HepG2 (cell line): ENCODE measurements at regions not wholly inside any gene's neighbourhood (a gene's known extent, or its start where the extent isn't known, plus 50 kb on each side); places are given as distances from the start of the nearest gene placed in this dataset.

Experiments used
- CC2D1A ChIP-seq: sonication (generic); formaldehyde crosslinking; IDR thresholded peaks from 2 replicates; pipeline ENCODE4 v1.8.1; 2023; ENCODE audit warnings: mild to moderate bottlenecking, missing genetic modification reagents
- CREM ChIP-seq, 2 experiments: sonication (generic) in 1 of 2; formaldehyde crosslinking in 1 of 2; IDR thresholded peaks; 2 replicates each; pipeline versions ENCODE4 v1.4.0 to v1.6.1; 2016 to 2020; ENCODE audit warnings: antibody characterized with exemption in 1 of 2, mild to moderate bottlenecking in 1 of 2, missing genetic modification reagents in 1 of 2
- DPF2 ChIP-seq: sonication (generic); formaldehyde crosslinking; IDR thresholded peaks from 2 replicates; pipeline ENCODE4 v1.4.0; 2020; ENCODE audit warnings: mild to moderate bottlenecking, low read depth, missing genetic modification reagents, borderline replicate concordance
- DR1 ChIP-seq: sonication (generic); formaldehyde crosslinking; IDR thresholded peaks from 2 replicates; pipeline ENCODE4 v1.8.0; 2021; ENCODE audit warnings: mild to moderate bottlenecking, missing genetic modification reagents, inconsistent platforms
- GATA4 ChIP-seq: sonication (generic); IDR thresholded peaks from 2 replicates; pipeline ENCODE4 v1.6.1; 2016; ENCODE audit warnings: antibody characterized with exemption, low read depth, borderline replicate concordance
- IRF2 ChIP-seq: IDR thresholded peaks from 2 replicates; pipeline ENCODE4 v1.6.1; 2018; ENCODE audit warnings: missing genetic modification reagents, missing compliant biosample characterization
- KDM1A ChIP-seq: IDR thresholded peaks from 2 replicates; pipeline ENCODE4 v1.6.1; 2016; ENCODE audit warnings: missing compliant biosample characterization
- MXD4 ChIP-seq: IDR thresholded peaks from 2 replicates; pipeline ENCODE4 v1.6.1; 2016; ENCODE audit warnings: mild to moderate bottlenecking, missing biosample characterization, missing genetic modification reagents
- POLR2AphosphoS2 ChIP-seq: IDR thresholded peaks from 2 replicates; pipeline ENCODE4 v1.6.1; 2011; ENCODE audit warnings: low read depth, low read length, improper control_type of control experiment
- RCOR2 ChIP-seq: IDR thresholded peaks from 2 replicates; pipeline ENCODE4 v1.6.1; 2016; ENCODE audit warnings: missing biosample characterization, missing genetic modification reagents
- RXRA ChIP-seq: sonication (generic); formaldehyde crosslinking; IDR thresholded peaks from 2 replicates; pipeline ENCODE4 v1.5.1; 2020; ENCODE audit warnings: missing genetic modification reagents
- TCF7 ChIP-seq: sonication (generic); IDR thresholded peaks from 2 replicates; pipeline ENCODE4 v1.6.1; 2016; ENCODE audit warnings: antibody characterized with exemption, low read depth
- UBTF ChIP-seq: sonication (generic); formaldehyde crosslinking; IDR thresholded peaks from 2 replicates; pipeline ENCODE4 v1.4.0; 2020; ENCODE audit warnings: mild to moderate bottlenecking, missing genetic modification reagents
- ZFX ChIP-seq: sonication (generic); formaldehyde crosslinking; IDR thresholded peaks from 2 replicates; pipeline ENCODE4 v1.4.0; 2020; ENCODE audit warnings: mild to moderate bottlenecking, low read depth, missing genetic modification reagents, moderate library complexity
- ZNF101 ChIP-seq: sonication (generic); formaldehyde crosslinking; IDR thresholded peaks from 2 replicates; pipeline ENCODE4 v1.4.0; 2020; ENCODE audit warnings: mild to moderate bottlenecking, low read depth, missing genetic modification reagents, borderline replicate concordance
- ZNF253 ChIP-seq: sonication (generic); formaldehyde crosslinking; IDR thresholded peaks from 2 replicates; pipeline ENCODE4 v1.8.0; 2022; ENCODE audit warnings: mild to moderate bottlenecking, missing genetic modification reagents, borderline replicate concordance
- ZNF331 ChIP-seq: sonication (generic); formaldehyde crosslinking; IDR thresholded peaks from 2 replicates; pipeline ENCODE4 v1.4.0; 2020; ENCODE audit warnings: missing genetic modification reagents
- ZNF354B ChIP-seq: sonication (generic); formaldehyde crosslinking; IDR thresholded peaks from 2 replicates; pipeline ENCODE4 v1.8.0; 2022; ENCODE audit warnings: mild to moderate bottlenecking, missing genetic modification reagents
- ZNF558 ChIP-seq: sonication (generic); formaldehyde crosslinking; IDR thresholded peaks from 2 replicates; pipeline ENCODE4 v1.9.0; 2022; ENCODE audit warnings: mild to moderate bottlenecking, missing genetic modification reagents, borderline replicate concordance
- ZNF605 ChIP-seq: sonication (generic); formaldehyde crosslinking; IDR thresholded peaks from 2 replicates; pipeline ENCODE4 v1.8.0; 2022; ENCODE audit warnings: mild to moderate bottlenecking, missing genetic modification reagents
- ZNF788 ChIP-seq: sonication (generic); formaldehyde crosslinking; IDR thresholded peaks from 2 replicates; pipeline ENCODE4 v1.5.0; 2020; ENCODE audit warnings: mild to moderate bottlenecking, missing genetic modification reagents, borderline replicate concordance
- TF ChIP-seq, protein P1 (sequence below): sonication (generic); formaldehyde crosslinking; conservative IDR thresholded peaks from 2 replicates; pipeline ENCODE4 v1.8.0; 2022; ENCODE audit warnings: mild to moderate bottlenecking, moderate library complexity, missing genetic modification reagents
- TF ChIP-seq, protein P2 (sequence below): sonication (generic); formaldehyde crosslinking; IDR thresholded peaks from 2 replicates; pipeline ENCODE4 v1.8.0; 2022; ENCODE audit warnings: mild to moderate bottlenecking, missing genetic modification reagents
- TF ChIP-seq, protein P3 (sequence below), 2 experiments: fragments of 450-650 bp in 1 of 2; sonication (generic) in 1 of 2; formaldehyde crosslinking; IDR thresholded peaks; 2 replicates each; pipeline versions ENCODE4 v1.5.0 to v1.8.0; 2020 to 2022; ENCODE audit warnings: mild to moderate bottlenecking in 1 of 2, missing genetic modification reagents in 1 of 2

DNA sequence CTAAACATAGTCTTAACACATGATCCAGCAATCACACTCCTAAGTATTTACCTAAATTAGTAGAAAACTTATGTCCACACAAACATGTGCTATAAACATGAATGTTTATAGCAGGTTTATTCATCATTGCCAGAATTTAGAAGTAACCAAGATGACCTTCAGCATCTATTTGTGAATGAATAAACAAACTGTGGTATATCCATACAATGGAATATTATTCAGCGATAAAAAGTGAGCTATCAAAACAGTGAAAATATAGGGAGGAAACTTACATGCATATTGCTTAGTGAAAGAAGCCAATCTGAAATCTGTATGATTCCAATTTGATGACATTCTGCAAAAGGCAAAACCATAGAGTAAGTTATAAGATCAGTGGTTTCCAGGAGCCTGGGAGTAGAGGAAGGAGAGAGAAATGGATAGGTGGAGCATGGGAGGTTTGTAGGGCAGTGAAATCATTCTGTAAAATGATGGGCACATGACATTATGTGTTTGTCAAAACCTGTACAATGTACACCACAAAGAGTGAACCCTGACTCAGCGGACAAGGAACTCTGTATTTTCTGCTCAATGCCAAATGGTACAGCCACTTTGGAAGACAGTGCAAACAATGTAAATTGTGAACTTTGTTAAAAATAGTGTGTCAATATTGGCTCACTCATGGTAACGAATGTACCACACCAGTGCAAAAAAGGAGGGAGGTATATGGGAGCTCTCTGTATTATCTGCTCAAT is 61.9 kb upstream of the IGFBP2 start (continued):
- no peak for TF ChIP-seq DR1 (CRISPR knock-in tag)
- TF ChIP-seq ZFX (CRISPR knock-in tag), result no peak
- TF ChIP-seq ZNF605, result no peak
- peak; percentile 62; the same call in 1 of the 2 replicates for TF ChIP-seq IRF2
- TF ChIP-seq ZNF331 (CRISPR knock-in tag), result peak; percentile 86; the same call in 1 of the 2 replicates
- TF ChIP-seq, protein P1, sequence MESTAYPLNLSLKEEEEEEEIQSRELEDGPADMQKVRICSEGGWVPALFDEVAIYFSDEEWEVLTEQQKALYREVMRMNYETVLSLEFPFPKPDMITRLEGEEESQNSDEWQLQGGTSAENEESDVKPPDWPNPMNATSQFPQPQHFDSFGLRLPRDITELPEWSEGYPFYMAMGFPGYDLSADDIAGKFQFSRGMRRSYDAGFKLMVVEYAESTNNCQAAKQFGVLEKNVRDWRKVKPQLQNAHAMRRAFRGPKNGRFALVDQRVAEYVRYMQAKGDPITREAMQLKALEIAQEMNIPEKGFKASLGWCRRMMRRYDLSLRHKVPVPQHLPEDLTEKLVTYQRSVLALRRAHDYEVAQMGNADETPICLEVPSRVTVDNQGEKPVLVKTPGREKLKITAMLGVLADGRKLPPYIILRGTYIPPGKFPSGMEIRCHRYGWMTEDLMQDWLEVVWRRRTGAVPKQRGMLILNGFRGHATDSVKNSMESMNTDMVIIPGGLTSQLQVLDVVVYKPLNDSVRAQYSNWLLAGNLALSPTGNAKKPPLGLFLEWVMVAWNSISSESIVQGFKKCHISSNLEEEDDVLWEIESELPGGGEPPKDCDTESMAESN (CRISPR knock-in tag), result peak; percentile 47; the same call in 1 of the 2 replicates
- peak; percentile 80; the same call in 1 of the 2 replicates for TF ChIP-seq RCOR2
- TF ChIP-seq CREM (IDR thresholded peaks at IDR 0.05), result peak; percentile 86
- no peak for TF ChIP-seq CREM (CRISPR knock-in tag; IDR thresholded peaks at IDR 0.05)
- TF ChIP-seq, protein P2, sequence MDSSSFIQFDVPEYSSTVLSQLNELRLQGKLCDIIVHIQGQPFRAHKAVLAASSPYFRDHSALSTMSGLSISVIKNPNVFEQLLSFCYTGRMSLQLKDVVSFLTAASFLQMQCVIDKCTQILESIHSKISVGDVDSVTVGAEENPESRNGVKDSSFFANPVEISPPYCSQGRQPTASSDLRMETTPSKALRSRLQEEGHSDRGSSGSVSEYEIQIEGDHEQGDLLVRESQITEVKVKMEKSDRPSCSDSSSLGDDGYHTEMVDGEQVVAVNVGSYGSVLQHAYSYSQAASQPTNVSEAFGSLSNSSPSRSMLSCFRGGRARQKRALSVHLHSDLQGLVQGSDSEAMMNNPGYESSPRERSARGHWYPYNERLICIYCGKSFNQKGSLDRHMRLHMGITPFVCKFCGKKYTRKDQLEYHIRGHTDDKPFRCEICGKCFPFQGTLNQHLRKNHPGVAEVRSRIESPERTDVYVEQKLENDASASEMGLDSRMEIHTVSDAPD (CRISPR knock-in tag), result peak; percentile 91
- TF ChIP-seq RXRA (CRISPR knock-in tag), result peak; percentile 58; the same call in 1 of the 2 replicates
- TF ChIP-seq UBTF (CRISPR knock-in tag), result no peak
- TF ChIP-seq POLR2AphosphoS2, result no peak
- TF ChIP-seq ZNF101 (CRISPR knock-in tag), result no peak
- TF ChIP-seq MXD4 (CRISPR knock-in tag), result peak; percentile 59; the same call in 1 of the 2 replicates
- no peak for TF ChIP-seq CC2D1A (CRISPR knock-in tag)
- TF ChIP-seq, protein P3, sequence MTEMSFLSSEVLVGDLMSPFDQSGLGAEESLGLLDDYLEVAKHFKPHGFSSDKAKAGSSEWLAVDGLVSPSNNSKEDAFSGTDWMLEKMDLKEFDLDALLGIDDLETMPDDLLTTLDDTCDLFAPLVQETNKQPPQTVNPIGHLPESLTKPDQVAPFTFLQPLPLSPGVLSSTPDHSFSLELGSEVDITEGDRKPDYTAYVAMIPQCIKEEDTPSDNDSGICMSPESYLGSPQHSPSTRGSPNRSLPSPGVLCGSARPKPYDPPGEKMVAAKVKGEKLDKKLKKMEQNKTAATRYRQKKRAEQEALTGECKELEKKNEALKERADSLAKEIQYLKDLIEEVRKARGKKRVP (CRISPR knock-in tag; IDR thresholded peaks at IDR 0.05), result peak in 1 of 2 experiments; percentile 42; a peak in 1 of 4 replicates
- TF ChIP-seq ZNF558, result 0 out of 2 replicates have a peak, but pooled peaks have one; percentile 46
- peak; percentile 69; the same call in 1 of the 2 replicates for TF ChIP-seq TCF7
- no peak for TF ChIP-seq ZNF354B
- TF ChIP-seq ZNF788 (CRISPR knock-in tag), result peak; percentile 9; the same call in 1 of the 2 replicates
- peak; percentile 95 for TF ChIP-seq DPF2 (CRISPR knock-in tag)
- TF ChIP-seq ZNF253, result no peak
- peak; percentile 74; the same call in 1 of the 2 replicates for TF ChIP-seq GATA4
- 0 out of 2 replicates have a peak, but pooled peaks have one; percentile 9 for TF ChIP-seq KDM1A
